ENCODE measurements at regions not wholly inside any gene's neighbourhood (a gene's known extent, or its start where the extent isn't known, plus 50 kb on each side); places are given as distances from the start of the nearest gene placed in this dataset.

- no peaks in the 10 kb centered on the region for H3K9me2 ChIP-seq (replicated peaks; ENCODE audit: insufficient read depth, low read length)
- H2AFZ ChIP-seq (ENCODE audit: low read depth, low read length, severe bottlenecking) = no peak overlapping the region
- H3K27ac ChIP-seq (ENCODE audit: low read depth, low read length) = no peak overlapping the region
- H3K27me3 ChIP-seq (ENCODE audit: low read length) = no peaks in the 10 kb centered on the region
- no peak overlapping the region for H3K4me3 ChIP-seq (ENCODE audit: insufficient read depth, low read length, poor library complexity, severe bottlenecking)
- H3K9ac ChIP-seq (ENCODE audit: low read length) = no peak overlapping the region
- TF ChIP-seq EZH2phosphoT487 (conservative IDR thresholded peaks at IDR 0.05; ENCODE audit: low read length) (no peak), CTCF (IDR thresholded peaks at IDR 0.05; ENCODE audit: insufficient read depth, low read length, poor library complexity, severe bottlenecking) (no peak)
- H3K9me3 ChIP-seq (ENCODE audit: insufficient read depth, low read length) = no peaks in the 10 kb centered on the region
- no peaks in the 10 kb centered on the region for H3K79me2 ChIP-seq (ENCODE audit: insufficient read depth, low read length)
- no peaks in the 10 kb centered on the region for H3F3A ChIP-seq (ENCODE audit: insufficient read depth)
- no peak overlapping the region for H3K4me2 ChIP-seq (ENCODE audit: low read depth, low read length, poor library complexity, severe bottlenecking)
- no peaks in the 10 kb centered on the region for H4K20me1 ChIP-seq (ENCODE audit: low read depth, low read length)
- no peaks in the 10 kb centered on the region for H3K36me3 ChIP-seq (ENCODE audit: low read length)
These were observed 51.9 kb upstream of the PDE10A start for GRCh38 chr6:165714907-165715306.

- H3K27me3 ChIP-seq (ENCODE audit: low read length) = no peaks in the 10 kb centered on the region
- H3K9me2 ChIP-seq (replicated peaks; ENCODE audit: insufficient read depth, low read length) = no peaks in the 10 kb centered on the region
- H2AFZ ChIP-seq (ENCODE audit: low read depth, low read length, severe bottlenecking) = no peak overlapping the region
These were observed 50.9 kb upstream of the PDE10A start for GRCh38 chr6:165713845-165714466.

More at GRCh38 chr6:165713845-165714466, 50.9 kb upstream of the PDE10A start:
- H4K20me1 ChIP-seq (ENCODE audit: low read depth, low read length) = no peaks in the 10 kb centered on the region
- TF ChIP-seq CTCF (IDR thresholded peaks at IDR 0.05; ENCODE audit: insufficient read depth, low read length, poor library complexity, severe bottlenecking) = no peak
- TF ChIP-seq EZH2phosphoT487 (conservative IDR thresholded peaks at IDR 0.05; ENCODE audit: low read length) = no peak
- H3K79me2 ChIP-seq (ENCODE audit: insufficient read depth, low read length) = no peaks in the 10 kb centered on the region
- no peaks in the 10 kb centered on the region for H3K9me3 ChIP-seq (ENCODE audit: insufficient read depth, low read length)
- H3F3A ChIP-seq (ENCODE audit: insufficient read depth) = no peaks in the 10 kb centered on the region
- no peak overlapping the region for H3K9ac ChIP-seq (ENCODE audit: low read length)
- no peak overlapping the region for H3K4me2 ChIP-seq (ENCODE audit: low read depth, low read length, poor library complexity, severe bottlenecking)
- no peak overlapping the region for H3K27ac ChIP-seq (ENCODE audit: low read depth, low read length)
- H3K36me3 ChIP-seq (ENCODE audit: low read length) = no peaks in the 10 kb centered on the region
- no peak overlapping the region for H3K4me3 ChIP-seq (ENCODE audit: insufficient read depth, low read length, poor library complexity, severe bottlenecking)

All from SU-DHL-6 (cell line).